K562 (cell line): ENCODE measurements at regions not wholly inside any gene's neighbourhood (a gene's known extent, or its start where the extent isn't known, plus 50 kb on each side); places are given as distances from the start of the nearest gene placed in this dataset.
"Not testable (repeated sequence)": the region's sequence is repeated elsewhere in the genome, so short reads cannot be mapped to it uniquely, and the experiment has no call there.

Experiments
- CEBPB ChIP-seq: fragments of 450-650 bp; IDR thresholded peaks from 2 replicates; pipeline ENCODE4 v1.6.1; 2016; ENCODE audit warnings: missing genetic modification characterization, missing compliant biosample characterization
- CTCF ChIP-seq, 3 experiments: IDR thresholded peaks in 2 of 3; conservative IDR thresholded peaks in 1 of 3; 2 replicates each; pipeline ENCODE4 v1.5.1; 2011 to 2012; ENCODE audit warnings: low read length in 3 of 3, mild to moderate bottlenecking in 3 of 3, control low read depth in 2 of 3, improper control_type of control experiment in 1 of 3, inconsistent platforms in 1 of 3, low read depth in 1 of 3, mixed read lengths in 1 of 3, moderate library complexity in 1 of 3; ENCODE audit not compliant: insufficient read depth in 2 of 3
- EGR1 ChIP-seq: fragments of 450-650 bp; conservative IDR thresholded peaks from 2 replicates; pipeline ENCODE4 v1.6.1; 2017; ENCODE audit warnings: mild to moderate bottlenecking
- FOXA1 ChIP-seq: fragments of 450-650 bp; IDR thresholded peaks from 2 replicates; pipeline ENCODE4 v1.6.1; 2016; ENCODE audit warnings: mild to moderate bottlenecking, borderline replicate concordance
- JUN ChIP-seq, 2 experiments: sonication (generic) in 1 of 2; formaldehyde crosslinking in 1 of 2; IDR thresholded peaks; 2 replicates each; pipeline versions ENCODE4 v1.6.1 to v1.8.0; 2012 to 2022; ENCODE audit warnings: borderline replicate concordance in 2 of 2, mild to moderate bottlenecking in 2 of 2, improper control_type of control experiment in 1 of 2, low read depth in 1 of 2, low read length in 1 of 2, missing genetic modification reagents in 1 of 2
- POLR2G ChIP-seq: fragments of 200-400 bp; formaldehyde crosslinking; IDR thresholded peaks from 2 replicates; pipeline ENCODE4 v1.6.1; 2017; ENCODE audit warnings: low read depth, mild to moderate bottlenecking, antibody characterized with exemption, low read length, moderate library complexity
- RAD51 ChIP-seq: fragments of 450-650 bp; IDR thresholded peaks from 2 replicates; pipeline ENCODE4 v1.7.1; 2016; ENCODE audit warnings: low read depth, mild to moderate bottlenecking, borderline replicate concordance
- RCOR1 ChIP-seq, 2 experiments: IDR thresholded peaks; 2 replicates each; pipeline ENCODE4 v1.6.1; 2012; ENCODE audit warnings: low read depth in 2 of 2, low read length in 2 of 2, borderline replicate concordance in 1 of 2, improper control_type of control experiment in 1 of 2
- SMARCC2 ChIP-seq: fragments of 450-650 bp; IDR thresholded peaks from 2 replicates; pipeline ENCODE4 v1.6.1; 2017; ENCODE audit warnings: antibody characterized with exemption, moderate library complexity, mild to moderate bottlenecking, low read depth
- TFAM ChIP-seq: fragments of 250-450 bp; sonication (Bioruptor Pico); conservative IDR thresholded peaks from 2 replicates; pipeline ENCODE4 v1.5.0; 2021; ENCODE audit warnings: mild to moderate bottlenecking, moderate library complexity
- ZBTB43 ChIP-seq: sonication (generic); formaldehyde crosslinking; IDR thresholded peaks from 2 replicates; pipeline ENCODE4 v1.8.0; 2023; ENCODE audit warnings: mild to moderate bottlenecking, missing genetic modification reagents
- ZC3H11A ChIP-seq: IDR thresholded peaks from 2 replicates; pipeline ENCODE4 v1.6.1; 2012; ENCODE audit warnings: low read depth, low read length, improper control_type of control experiment
- ZFPM2 ChIP-seq: fragments of 250-450 bp; sonication (Bioruptor Pico); IDR thresholded peaks from 2 replicates; pipeline ENCODE4 v1.5.1; 2022; ENCODE audit warnings: mild to moderate bottlenecking

- TF ChIP-seq RAD51; RCOR1 (IDR thresholded peaks at IDR 0.05; ENCODE audit: borderline replicate concordance in 1 of 2, low read depth in 2 of 2, low read length in 2 of 2); JUN (IDR thresholded peaks at IDR 0.05; ENCODE audit: borderline replicate concordance, low read depth, low read length); JUN (CRISPR knock-in tag; IDR thresholded peaks at IDR 0.05; ENCODE audit: borderline replicate concordance); SMARCC2; ZC3H11A; CTCF (IDR thresholded peaks at IDR 0.05 in 2 of 3, conservative IDR thresholded peaks at IDR 0.05 in 1 of 3; ENCODE audit: insufficient read depth in 2 of 3, low read depth in 1 of 3, low read length in 3 of 3); ZBTB43 (CRISPR knock-in tag); FOXA1; TFAM (CRISPR knock-in tag); EGR1; CEBPB (tag); POLR2G; ZFPM2 (CRISPR knock-in tag): not testable (repeated sequence)
Observed at GRCh38 chr2:36180789-36181482, 174.6 kb upstream of the CRIM1 start.
